ENCODE measurements at regions not wholly inside any gene's neighbourhood (a gene's known extent, or its start where the extent isn't known, plus 50 kb on each side); places are given as distances from the start of the nearest gene placed in this dataset.
A peak's percentile ranks its signal among the peaks of the same experiment; 100 is the strongest.

DNA sequence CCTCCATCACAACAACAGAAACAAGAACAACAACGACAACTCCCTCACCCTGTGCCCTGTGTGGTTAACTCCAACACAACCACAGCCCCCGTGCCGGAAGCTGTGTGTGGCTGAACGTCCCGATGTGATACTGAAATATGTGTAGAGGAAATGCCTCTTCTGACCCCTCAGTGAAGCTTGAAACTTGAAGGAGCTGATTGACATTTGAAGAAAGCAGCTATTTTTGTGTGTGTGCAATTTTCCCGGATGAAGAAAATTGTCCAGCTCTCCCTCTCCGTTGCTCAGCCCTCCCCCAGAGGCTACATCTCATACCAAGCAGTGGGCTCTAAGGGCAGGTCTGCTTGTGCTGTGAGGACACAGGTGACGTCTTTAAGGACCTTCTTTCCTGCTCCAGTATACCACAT, 173.8 kb downstream of the ICOS start:
- no peak for DNase-seq

DNA sequence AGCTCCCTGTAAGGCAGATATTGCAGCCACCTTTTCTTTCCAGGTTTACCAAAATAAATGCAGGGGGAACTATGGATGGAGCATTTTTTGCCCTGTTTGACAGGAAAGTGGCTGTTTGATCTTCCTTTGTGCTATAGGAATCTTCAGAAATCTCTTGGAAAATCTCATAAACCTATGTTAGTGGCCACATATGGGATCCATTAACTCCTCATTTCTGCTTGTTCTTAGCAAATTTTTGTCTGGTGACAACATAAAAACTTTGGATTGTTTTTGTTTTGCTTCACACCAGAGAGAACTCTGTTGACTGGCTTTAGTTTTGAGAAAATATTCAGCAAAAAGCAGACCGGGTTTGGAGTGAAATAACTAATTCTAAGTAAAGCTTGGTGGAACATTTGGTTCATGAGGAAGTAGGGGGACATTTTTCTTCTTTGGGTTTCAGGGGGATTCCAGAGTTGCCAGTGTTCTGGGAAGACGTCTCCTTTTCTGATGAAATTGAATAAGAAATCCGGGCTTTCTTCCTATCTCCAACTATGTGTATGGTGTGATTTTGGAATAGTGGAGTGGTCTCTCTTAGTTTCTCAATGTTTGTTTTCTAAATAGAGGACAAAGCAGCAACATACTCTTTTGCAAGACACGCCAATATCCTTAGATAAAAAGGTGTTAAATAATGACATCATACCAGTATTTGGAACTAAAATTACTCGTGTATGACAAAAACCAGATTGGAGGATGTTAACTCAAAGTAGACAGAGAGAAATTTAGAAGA, 174.4 kb downstream of the ICOS start:
- DNase-seq: no peak

DNA sequence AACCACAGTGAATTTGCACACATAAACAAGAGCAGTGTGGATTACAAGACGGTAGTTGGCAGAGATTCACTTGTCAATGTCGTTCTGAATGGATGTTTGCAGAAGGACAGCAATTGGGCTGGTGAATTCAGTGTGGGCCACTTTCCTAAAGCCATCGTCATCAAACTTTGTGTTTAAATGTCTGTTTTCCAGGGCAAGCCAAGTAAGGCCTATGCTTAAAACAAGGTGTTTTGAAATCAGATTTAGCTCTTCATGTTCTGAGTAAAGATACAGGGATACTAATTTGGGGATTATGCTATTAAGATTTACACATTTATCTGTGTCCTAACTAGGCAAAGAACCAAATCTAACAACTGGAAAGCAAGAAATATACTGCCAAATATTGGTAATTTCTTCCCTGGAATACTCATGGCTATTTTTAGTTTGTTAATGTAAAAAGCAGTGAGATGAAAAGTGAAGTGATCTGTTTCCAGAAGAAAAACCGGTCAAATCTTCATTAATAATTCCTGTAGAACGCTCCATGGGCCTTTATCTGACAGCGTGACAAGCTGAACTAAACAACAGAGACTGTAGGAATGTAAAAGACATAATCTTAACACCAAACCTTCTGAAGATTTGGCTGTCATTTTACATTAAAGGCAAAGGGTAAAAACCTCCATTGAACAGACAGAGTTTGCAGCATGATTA, 175.7 kb downstream of the ICOS start:
- DNase-seq: no peak

DNA sequence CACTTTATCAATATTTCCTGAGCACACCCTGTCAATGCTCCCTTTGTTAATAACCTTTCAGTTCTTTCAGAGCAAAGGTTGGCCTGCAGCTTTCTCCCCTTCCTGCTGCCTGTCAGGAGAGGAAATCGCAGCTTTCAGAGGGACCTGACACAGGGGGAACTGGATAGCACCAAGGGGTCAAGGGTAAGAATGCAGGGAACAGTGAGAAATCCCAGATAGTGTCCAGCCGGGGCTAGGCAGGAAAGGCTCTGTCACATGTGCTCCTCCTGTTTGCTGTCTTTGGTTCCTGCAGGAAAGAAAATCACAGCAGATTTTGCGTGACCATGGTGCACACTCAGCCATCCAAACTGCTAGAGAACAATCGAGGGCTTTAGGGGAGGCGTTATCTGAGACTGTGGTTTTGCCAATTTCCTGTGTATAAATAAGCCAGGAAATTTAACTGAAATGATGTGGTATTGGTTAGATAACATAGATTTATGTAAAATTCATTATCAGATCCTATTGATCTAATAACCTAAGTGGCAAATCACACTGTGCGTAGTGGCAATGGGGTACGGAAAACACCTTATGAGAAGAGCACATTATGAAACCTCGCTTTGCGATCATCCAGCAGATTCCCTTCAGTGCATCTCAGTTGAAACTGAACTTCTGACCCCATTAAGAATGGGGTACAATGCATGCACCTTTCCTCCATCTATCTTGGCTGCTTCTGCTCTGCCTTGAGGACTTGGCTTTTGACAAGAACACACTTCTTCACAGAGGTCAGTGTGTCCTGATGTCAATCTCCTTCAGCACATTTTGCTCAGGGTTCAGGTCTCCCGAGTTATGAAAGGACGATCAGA, 178.0 kb downstream of the ICOS start:
- no peak for DNase-seq

DNA sequence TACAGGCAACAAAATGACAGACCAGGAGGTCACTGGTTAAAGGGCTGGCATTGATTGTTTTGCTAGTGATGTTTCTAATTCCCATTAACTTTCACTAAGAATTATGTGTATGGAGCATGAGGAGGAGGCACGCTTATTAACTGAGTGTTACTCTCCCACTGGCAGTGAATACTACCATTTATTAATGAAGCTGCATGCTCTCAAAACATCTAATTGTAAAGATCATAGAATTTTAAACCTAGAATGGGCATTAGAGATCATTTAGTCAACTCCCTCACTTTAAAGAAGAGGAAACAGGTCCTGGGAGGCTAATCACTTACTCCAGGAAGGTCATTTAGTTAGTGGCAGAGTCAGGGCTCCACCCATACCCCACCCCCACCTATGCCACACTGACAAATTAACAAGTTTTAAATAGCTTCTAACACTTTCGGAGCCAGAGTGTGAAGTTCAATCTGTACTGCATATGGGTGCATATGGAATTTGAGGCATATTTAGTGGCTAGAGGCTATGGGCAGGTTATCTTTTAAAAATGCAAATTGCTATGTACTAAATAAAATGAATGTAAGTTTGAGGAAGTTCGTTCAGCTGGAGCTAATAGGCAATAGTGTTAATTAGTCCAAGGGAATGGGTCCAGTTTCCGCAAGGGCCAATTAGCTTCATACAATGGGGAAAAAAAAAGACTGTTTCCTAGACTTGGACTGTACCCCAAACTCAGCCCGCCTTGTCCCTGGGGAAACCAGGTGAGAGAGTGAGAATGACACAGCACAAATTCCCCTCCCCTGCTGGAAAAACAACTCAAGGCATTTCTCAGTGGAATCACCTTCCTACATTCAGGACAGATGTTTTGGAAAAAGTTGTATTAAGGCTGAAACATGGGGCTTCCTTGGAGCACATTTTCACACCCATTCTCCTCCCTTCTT, 178.8 kb downstream of the ICOS start:
- DNase-seq: no peak

DNA sequence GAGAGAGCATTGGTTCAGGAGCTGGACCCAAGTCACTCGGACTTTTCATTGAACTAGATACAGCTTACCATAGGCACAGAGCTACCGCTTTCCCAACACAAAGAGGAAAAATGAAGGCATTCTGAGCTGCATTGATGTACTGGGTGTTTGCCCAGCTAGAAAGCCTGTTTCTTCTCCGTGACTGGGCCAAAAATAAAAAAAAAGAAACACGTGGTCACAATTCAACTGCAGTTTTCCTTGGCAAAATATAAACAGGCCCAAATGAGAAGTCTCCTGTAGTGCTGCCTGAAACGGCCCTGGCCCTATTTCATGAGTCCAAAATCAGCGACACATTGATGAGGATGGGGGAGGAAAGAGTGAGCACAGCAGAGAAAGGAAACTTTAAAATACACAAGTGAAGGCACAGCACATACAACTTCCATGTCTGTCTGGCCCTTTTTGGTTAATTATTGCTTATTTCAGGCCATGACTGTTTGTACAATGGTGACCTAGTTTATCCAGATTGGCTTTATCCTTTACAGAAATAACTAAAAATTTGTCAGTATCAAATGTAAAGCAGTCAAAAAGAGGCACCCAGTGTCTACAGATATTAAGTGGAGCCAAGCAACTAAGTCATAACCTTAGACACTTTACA, 179.7 kb downstream of the ICOS start:
- DNase-seq: peak; percentile 11

DNA sequence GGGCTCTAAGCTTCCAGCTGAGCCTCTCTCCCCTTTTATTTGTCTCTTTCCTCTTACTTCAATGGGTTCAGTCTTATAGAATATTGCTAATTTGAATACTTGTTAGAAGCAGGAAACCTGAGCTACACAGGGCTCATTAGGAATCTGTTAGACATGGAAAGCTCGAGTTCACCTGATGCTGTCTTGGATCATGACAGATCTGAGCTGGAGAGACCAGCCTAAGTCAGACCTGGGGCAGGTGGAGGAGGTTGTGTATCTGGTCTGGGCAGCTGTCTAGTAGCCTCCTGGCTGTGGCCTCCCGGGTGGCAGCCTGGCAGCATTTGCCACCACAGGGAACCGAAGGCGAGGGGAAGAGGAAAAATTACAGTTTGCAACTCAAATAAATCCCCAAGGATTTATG, 185.9 kb downstream of the ICOS start:
- DNase-seq: no peak

DNA sequence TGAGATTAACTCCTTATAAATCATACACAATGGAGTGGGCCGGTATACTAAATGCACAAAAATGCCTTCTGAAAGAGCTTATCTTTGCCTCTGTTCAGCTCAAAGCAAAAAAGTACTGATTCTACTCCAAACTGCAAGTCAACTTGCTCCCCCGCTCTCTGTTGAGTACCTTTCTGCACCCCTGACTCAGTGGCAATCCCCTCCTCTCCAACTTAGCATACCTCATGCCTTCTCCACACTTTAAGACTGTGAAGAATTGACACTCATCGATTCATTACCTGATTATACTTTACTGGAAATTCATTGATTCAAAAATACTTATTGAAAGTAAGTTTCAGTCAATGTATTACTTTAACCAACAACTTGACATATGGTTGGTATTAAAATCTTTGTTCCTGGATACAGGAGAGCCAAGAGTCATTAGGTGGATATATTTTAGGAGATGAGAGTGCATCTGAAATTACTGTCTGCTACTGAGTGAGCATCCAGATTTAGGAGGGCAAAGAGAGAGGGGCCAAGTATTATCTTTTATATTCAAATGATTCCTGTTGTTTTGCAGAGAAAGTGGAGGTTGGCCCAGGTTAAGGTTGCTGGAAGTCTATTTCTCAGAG, 187.7 kb downstream of the ICOS start:
- no peak for DNase-seq

DNA sequence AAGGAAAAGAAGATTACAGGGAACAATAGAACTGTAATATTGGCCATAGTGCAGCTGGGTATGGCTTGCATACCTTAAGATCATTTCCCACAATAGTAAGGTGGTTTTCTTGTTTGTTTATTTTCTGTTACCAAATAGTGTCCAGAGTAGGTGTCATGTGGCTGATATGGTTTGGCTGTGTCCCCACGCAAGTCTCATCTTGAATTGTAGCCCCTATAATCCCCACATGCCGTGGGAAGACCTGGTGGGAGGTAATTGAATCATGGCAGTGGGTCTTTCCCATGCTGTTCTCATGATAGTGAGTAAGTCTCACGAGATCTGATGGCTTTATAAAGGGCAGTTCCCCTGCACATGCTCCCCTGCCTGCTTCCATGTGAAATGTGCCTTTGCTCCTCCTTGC, 190.1 kb downstream of the ICOS start:
- no peak for DNase-seq

DNA sequence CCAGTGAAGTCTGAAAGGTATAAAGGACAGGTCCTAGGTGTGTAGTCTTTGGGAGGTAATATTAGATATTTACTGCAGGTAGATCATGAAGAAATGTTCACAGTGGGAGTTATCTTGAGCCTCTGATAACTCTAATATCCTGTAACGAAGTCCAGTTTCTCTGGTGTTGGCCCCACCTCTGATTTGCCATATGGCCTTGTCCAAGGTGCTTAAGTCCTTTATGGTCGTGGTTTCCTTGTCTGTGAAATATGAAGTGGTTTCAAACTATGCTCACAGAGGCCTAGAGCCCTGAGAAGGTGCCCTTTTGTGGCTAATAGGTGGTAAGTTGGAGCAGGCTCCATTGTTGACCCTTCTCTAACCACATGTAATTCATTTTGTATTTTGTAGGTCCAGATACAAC, 190.7 kb downstream of the ICOS start:
- DNase-seq: no peak

DNA sequence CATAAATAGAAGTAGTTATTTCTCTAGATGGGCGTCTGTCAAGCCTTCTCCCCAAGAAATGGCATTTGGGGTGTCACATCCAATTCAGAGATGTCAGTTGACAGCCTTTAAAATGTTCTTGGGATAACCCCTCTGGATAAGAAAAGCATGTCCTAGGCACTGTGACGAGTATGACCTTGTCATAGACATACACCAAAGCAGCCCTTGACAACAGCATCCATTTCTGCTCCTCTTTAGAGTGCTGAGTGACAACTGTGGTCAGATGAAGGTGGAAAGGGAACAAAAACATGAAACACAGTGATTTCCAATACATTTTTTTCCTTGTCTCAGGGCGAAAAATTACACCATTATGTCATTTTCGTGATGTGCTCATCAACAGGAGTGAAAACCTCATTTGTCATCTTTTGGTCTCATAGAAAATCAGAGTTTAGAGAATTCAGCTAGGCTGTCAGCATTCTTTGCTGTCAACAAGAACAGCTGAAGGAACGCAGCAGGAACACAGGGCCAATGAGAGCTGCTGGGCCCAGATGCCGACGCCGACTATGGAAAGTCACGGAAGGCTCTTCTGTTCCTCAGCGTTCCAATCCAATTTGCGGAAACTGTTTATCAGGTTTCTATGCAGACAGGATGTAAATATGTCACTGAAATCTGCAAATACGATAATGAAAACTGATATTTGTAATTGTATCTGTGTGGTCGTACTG, 193.2 kb downstream of the ICOS start:
- DNase-seq: no peak

DNA sequence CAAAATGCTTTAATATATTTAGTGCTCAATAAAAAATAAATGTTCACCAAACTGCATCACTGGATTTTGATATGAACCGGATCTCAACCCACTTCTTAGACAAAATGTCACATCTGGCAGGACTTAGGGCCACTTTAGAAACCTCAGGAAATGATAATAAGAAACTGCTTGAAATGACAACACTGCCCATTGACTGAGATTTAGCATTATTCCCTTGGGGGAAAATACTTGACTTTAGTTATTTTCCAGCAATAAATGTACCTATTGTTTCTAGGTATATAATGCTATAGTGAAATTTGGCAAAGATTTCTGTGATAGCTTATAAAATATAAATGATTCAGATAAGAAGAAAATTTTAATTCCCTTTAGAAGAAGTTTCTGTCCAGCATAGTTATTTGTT, 195.1 kb downstream of the ICOS start:
- no peak for DNase-seq

DNA sequence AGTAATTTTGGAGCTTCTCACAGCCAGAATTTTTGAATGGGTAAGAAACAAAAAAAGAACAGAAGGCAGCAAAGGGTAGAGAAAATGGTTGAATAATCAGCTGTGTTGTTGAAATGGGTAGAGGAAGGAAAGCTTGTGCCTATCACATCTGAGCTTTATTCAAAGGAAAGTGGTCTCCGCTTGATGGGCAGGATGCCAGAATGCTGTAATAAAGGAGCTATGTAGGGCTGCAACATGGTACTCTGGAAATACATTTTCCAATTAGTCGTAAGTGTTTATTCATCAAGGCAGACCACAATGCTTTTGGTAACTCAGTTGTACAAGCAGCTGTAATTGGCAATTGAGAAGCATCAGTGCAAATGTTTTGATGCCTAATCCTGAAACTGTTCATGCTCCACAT, 196.9 kb downstream of the ICOS start:
- DNase-seq: no peak

DNA sequence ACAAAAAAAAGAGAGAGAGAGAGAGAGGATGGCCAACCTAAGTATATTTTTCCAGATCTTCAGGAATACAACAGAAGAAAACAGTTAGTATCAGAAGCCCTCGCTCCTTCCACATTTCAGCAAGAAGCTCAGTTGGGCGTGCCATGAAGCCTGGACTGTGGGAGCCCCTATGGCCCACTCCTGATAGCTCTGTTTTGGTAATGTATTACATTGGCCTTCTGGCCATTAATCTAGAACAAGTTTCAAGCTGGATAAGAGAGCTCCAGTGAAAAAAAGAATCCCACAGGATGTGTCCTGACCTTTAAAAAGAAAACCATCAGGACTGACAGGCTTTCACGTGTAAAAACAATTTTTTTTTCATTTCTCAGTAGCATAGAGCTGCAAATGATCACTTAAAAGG, 197.9 kb downstream of the ICOS start:
- no peak for DNase-seq

DNA sequence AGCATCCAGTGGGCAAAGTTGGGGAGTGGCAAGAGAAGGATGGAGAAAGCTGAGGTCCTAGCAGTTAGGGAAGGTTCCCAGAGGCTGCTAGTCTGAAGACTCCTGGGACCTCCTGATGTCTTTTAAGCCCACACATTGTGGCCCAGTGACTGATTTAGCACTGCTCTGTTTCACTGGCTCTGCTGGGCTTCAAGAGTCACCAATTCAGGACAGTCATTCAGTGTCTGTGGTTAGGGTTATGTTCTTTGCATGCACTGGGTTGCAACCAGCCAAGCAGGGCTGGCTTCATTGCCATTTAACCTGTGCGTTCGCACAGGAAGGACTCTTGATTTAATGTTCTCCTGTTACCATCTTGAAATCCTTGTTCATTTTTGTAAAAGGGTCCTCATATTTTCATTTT, 199.2 kb downstream of the ICOS start:
- no peak for DNase-seq

DNA sequence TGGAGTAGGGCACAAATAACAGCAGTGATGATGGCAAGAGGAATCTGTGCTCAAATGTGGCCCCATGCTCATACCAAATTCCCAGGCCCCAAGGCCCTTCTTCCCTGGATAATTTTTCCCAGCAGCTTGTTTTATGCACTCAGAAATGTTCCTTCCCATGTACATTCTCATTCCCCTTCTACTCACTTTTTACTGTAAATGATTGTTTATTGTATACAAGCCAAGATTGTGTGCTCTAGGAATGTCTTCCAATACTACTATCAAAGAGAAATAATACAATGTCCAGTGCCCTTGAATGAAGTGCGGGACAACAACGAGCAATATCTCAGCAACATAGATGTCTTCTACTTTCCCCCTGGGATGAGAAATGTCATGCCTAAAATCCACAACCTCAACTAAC, 201.6 kb downstream of the ICOS start:
- DNase-seq: no peak

DNA sequence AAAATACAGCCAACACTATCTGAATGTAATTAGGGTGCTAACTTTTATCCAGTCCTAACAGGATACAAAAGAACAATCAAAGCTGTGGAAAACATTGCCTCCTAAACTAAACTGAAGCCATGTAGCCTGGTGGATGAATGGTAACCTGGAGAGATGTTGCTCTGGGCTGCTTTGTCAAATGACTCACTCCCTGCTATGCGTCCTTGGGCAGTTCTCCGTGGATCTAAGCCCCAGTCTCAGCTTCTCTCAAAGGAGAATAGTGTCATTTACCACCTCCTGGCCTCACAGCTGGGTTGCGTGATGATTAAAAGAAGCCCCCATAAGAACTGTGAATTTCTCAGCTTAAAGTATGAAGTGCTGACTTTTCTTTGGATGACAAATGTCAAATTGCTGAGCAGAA, 203.7 kb downstream of the ICOS start:
- no peak for DNase-seq

DNA sequence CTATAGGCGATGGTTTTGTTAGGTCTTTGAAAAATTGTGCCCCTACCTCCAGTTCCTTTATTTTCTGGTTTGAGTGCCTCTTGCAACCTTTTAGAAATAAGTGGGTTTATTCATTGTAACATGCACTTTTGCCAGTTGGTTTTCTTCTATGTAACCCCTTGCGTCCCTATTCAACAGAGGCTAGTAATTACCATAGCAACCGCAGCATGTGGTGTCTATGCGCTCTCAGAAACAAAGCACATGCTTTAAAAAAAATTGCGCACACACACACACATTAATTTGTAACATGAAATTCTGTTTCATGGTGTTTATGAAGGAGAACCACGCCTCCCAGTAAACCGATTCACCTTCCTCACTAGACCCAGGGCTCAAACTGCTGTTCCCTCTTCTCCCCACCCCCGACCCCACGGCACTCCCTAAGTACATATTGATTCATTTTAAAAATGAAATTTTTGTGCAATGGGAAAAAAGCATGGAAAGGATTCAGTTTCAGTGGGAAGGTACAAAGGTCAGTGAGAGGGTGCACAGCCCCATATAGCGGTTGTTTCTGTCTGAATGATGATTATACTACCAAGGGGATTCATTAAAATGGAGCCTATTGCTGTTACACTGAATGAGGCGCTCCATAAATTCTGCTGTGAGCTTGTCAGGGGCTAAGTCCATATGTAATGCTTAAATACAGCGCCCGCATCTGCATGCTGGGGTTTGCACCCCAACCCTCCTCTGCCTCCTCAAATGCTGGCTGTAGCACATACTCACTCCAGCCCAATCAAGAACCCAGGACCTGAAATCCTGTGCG, 206.9 kb downstream of the ICOS start:
- no peak for DNase-seq

DNA sequence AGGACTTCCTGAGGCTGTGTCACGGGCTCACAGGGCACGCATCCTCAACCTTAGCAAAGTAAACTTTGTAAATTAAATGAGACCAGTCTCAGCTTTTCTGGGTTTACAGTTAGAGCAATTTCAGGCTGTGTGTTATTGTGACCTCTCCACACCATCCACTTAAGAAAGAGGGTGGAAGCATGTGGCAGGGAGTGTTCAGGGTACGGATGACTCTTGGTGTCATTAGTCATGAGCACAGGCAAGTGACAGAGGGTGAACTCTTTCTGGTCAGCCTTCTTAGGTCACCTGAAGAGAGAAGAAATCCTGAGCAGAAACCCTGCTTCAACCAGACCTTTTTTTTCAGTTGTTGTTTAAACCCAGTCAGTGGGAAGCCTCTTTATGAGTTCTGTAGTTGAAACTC, 207.9 kb downstream of the ICOS start:
- DNase-seq: no peak

DNA sequence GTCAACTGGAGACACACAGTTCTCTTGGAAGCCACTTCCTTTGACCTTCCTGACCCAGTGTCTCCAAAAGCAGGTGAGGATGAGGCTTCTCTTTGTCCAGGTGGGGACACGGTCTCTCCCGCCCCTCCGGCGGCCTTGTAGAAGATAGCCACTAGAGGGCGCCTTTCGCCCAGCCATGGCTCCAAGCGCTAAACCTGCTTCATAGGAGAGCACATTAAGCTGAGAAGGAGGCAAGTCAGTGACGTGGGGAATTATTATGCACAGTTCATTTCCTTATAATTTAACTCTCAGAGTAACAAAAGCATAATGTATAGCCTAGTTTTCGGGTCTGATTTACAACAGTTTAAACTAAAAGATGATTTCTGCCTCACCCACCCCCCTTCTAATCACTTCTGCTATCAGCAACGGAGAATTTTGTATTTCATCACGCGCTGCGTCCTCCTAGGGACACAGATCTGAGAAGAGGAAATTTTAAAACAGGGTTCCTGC, 208.7 kb downstream of the ICOS start:
- peak; percentile 55 for DNase-seq
